ENCODE measurements at regions not wholly inside any gene's neighbourhood (a gene's known extent, or its start where the extent isn't known, plus 50 kb on each side); places are given as distances from the start of the nearest gene placed in this dataset.

DNA sequence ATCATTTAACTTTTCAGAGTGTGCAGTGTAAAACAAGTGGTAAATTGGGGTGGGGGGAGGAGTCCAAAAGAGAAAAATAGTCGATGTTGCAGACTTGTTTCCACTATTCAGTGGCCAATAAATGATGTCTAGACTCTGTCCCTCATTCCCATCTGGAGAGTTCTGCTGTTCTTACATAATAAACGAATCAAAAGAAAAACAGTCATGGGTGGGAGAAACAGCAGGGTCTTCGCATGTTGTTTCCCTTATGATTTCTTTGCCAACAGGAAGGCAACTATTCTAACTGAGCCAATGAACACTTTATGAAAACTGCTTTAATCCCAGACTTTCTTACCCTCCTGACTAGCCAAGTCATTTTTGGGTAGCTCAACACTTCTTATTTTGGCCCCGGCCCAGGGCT is 615.5 kb downstream of the FGF9 start:
- no peak overlapping the region for H3K4me3 ChIP-seq (ENCODE audit: low read depth, low read length)
- no peak for TF ChIP-seq CTCF (IDR thresholded peaks at IDR 0.05; ENCODE audit: borderline replicate concordance, insufficient read depth, low read depth, low read length)

GRCh38 chr13:22287343-22287920 is 616.6 kb downstream of the FGF9 start:
- no peak for TF ChIP-seq CTCF (IDR thresholded peaks at IDR 0.05; ENCODE audit: borderline replicate concordance, insufficient read depth, low read depth, low read length)
- H3K4me3 ChIP-seq (ENCODE audit: low read depth, low read length), result no peak overlapping the region

DNA sequence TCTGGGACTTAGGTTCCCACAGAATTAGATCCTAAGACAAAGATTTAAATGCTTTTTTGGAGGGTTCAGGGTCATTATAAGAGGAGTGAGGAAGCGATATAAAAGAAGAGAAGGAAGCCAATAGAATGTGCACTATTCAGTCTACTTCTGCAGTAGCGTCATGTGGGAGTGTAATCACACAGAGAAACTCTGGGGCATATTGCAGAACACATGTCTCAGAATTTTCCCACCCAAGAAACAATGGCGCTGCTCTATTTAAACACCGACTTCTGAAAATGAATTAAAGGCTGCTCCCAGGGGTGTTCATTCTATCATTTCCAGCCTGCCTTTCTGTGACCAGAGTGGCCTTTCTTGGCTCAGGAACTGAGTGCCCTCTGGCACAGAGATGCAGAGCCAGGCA is 617.6 kb downstream of the FGF9 start:
- no peak overlapping the region for H3K4me3 ChIP-seq (ENCODE audit: low read depth, low read length)
- TF ChIP-seq CTCF (IDR thresholded peaks at IDR 0.05; ENCODE audit: borderline replicate concordance, insufficient read depth, low read depth, low read length), result no peak

DNA sequence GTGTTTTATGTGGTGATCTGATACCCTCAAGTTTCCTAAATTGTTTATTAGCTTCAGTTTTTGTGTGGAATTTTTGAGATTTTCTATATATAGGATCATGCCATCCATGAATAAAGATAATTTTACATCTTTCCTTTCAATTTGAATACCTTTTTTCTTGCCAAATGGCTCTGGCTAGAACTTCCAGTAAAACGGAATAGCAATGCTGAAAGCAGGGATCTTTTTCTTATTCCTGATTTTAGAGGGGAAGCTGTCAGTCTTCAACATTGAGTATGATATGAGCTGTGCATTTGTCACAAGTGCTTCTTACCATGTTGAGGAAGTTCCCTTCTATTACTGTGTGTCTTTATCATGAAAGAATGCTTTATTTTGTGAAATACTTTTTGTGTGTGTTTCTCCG is 618.8 kb downstream of the FGF9 start:
- TF ChIP-seq CTCF (IDR thresholded peaks at IDR 0.05; ENCODE audit: borderline replicate concordance, insufficient read depth, low read depth, low read length), result no peak
- no peak overlapping the region for H3K4me3 ChIP-seq (ENCODE audit: low read depth, low read length)

- H3K4me3 ChIP-seq (ENCODE audit: low read depth, low read length), result no peak overlapping the region
- no peak for TF ChIP-seq CTCF (IDR thresholded peaks at IDR 0.05; ENCODE audit: borderline replicate concordance, insufficient read depth, low read depth, low read length)
These were observed 627.7 kb downstream of the FGF9 start for GRCh38 chr13:22298530-22298929.

DNA sequence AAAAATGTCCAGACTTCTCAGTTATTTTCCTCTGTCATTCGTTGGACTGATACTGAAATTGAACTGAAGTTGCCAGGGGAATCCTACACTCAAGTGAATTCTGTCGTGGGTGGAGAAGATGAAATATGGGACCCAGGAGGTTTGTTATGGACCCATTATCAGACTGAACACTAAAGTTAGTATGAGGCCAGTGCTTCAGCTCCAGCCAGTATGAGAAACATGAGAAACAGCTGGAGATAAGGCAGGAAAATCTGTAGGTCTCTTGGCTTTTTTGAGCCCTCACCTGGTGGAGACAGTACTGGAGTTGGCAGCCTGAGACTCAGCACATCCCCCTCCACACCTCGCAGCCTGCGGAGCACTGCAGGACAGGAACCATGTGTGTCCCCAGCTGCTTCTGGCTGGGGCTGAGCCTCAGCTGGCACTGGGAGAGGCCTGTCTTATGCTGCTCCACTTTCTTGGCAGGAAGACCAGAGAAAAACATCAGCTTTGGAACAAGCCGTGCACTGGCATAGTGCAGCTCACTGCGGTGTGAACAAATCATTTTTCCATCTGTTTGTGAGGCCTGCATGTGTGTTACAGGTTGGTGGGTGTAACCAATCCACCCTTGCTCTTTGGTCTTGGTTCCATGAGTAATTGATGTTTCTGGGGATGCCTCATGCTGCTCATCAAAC is 641.0 kb downstream of the FGF9 start:
- no peak for TF ChIP-seq CTCF (IDR thresholded peaks at IDR 0.05; ENCODE audit: borderline replicate concordance, insufficient read depth, low read depth, low read length)

GRCh38 chr13:22312405-22312803 is 641.5 kb downstream of the FGF9 start:
- no peak for TF ChIP-seq CTCF (IDR thresholded peaks at IDR 0.05; ENCODE audit: borderline replicate concordance, insufficient read depth, low read depth, low read length)
- H3K4me3 ChIP-seq (ENCODE audit: low read depth, low read length), result no peak overlapping the region

More for the DNA sequence above, 641.0 kb downstream of the FGF9 start:
- H3K4me3 ChIP-seq (ENCODE audit: low read depth, low read length), result no peak overlapping the region

All from GM12875 (cell line).